HG03025 (cell line): ENCODE measurements at regions not wholly inside any gene's neighbourhood (a gene's known extent, or its start where the extent isn't known, plus 50 kb on each side); places are given as distances from the start of the nearest gene placed in this dataset.
"Not testable (repeated sequence)": the region's sequence is repeated elsewhere in the genome, so short reads cannot be mapped to it uniquely, and the experiment has no call there.

Experiments
- ATAC-seq: cut with Tn5 transposase; IDR thresholded peaks from one replicate; pipeline ENCODE4 v1.9.1; 2021; ENCODE audit warnings: mild to moderate bottlenecking, moderate library complexity; ENCODE audit not compliant: unreplicated experiment, low FRiP score

GRCh38 chr1:234924450-234925355, 203.9 kb downstream of the TOMM20 start:
- no peak for ATAC-seq

DNA sequence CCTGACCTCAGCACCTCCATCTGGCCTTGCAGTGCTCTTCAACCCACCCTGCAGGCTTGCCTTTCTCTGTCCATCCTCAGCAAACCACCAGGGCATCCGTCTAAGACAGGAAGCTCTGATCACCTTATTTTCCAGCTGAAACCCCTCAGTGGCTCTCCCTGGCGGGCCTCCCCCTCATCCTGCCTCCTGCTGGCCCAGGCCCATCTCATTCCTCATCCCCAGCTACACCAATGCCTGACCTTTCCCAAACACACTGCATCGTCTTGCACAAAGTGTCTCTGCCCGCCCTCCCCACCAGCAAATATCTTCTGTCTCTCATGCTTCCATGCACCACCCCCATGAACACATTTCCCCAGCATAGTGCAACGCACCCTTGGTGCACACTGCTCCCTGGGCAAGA, 205.0 kb downstream of the TOMM20 start:
- no peak for ATAC-seq

- ATAC-seq, result no peak
These were observed 205.7 kb downstream of the TOMM20 start for GRCh38 chr1:234922987-234923386.

GRCh38 chr1:234921266-234922062, 207.2 kb downstream of the TOMM20 start:
- ATAC-seq, result no peak

GRCh38 chr1:234920843-234921140, 207.8 kb downstream of the TOMM20 start:
- ATAC-seq, result no peak

DNA sequence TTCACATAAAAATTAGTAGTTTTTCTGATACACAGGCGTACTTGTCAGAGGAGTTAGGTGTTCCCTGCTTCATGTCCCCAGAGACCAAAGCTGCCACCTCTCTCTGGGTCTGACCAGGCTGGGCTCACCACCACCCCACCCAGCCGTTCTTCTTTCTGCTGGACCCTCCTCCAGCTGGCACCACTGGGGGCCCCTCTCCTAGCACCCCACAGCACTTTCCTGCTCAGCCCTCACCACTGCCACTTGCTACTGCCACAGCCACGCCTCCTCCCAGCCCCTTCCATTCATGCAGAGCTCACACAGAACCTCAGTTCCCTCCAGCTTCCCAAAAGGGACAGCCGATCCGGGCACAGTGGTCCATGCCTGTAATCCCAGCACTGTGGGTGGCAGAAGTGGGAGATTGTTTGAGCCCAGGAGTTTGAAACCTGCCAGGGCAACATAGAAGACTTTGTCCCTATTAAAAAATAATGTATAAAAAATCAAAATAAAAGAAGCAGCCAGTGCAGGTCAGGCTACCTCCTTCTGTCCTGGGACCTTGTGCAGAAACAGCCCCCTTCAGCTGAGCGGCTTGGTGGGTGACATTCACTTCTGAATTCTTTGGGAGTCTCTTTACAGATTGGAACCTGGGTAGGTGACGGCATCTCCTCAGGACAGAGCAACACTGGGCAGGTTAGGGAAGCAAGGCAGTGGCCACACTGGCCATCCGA, 208.3 kb downstream of the TOMM20 start:
- ATAC-seq, result no peak

GRCh38 chr1:234918961-234919761, 209.5 kb downstream of the TOMM20 start:
- ATAC-seq, result no peak

- ATAC-seq, result no peak
These were observed 210.3 kb downstream of the TOMM20 start for GRCh38 chr1:234918181-234918841.

DNA sequence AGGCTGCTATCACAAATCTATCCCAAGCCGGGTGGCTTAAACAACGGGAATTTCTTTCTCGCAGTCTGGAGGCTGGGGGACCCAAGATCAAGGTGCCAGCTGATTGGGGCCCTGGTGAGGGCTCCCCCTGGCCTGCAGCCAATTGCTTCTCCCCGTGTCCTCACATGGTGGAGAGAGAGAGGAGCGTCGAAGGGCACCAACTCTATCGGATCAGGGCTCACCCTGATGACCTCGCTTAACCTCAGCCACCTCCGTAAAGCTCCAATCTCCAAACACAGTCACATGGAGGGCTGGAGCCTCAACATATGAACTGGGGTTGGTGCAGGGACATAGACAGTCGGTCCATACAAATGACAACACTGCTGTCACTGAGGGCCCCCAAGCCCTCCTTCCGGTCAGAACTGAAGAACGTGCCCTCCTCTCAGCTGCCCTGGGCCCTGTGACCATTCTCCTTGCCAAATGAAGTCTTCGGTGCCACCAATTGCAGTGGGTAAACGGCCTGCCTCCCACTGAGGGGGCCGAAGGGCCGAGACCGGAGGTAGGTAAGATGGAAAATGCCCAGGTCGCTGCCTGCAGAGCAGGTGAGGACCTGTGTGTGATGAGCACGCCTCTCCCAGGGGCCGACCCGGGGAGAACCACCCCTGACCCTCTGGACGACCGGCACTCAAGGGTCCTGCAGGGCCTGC, 211.0 kb downstream of the TOMM20 start:
- ATAC-seq, result no peak

DNA sequence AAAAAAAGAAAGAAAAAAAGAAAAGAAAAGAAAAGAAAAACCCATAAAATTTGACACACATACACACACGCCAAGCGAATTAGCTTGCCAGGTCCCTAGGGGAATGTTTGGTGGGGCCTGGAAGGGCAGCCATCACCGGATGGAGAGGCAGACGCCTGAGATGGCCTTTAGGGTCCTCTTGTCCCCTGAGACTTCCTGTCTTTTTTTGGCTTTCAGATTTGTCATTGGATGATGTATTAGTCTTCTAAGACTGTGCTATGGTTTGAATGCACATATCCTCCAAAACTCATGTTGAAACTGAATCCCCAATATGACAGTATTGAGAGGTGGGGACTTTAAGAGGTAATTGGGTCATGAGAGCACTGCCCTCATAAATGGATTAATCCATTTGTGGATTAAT, 211.8 kb downstream of the TOMM20 start:
- ATAC-seq, result no peak

DNA sequence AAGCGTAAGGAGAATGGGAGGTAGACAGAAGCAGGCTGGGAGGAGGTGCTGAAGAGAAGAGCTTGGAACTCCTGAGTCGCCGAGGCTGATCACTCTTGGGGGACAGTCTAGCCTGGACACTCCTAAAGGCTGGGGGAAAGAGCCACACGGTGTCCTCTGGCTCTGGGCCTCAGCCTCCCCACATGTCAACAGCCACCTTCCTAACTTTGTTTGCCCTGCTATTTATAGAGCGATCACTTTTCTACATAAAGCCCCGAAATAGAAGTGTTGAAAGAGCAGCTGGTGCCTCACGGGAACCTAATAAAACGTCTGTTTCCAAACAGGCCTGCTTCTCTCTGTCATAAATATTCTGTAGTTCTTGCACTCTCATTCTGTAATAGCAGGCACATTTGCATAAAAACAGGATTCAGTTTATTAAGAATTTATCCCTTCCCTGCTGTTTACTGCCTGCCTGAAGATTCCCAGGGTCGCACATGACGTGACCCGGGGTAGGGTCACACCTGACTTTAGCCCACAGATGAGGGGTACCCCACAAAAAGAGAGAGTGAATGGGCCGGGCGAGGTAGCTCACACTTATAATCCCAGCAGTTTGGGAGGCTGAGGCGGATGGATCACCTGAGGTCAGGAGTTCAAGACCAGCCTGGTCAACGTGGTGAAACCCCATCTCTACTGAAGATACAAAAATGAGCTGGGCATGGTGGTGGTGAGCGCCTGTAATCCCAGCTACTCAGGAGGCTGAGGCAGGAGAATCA, 212.5 kb downstream of the TOMM20 start:
- no peak for ATAC-seq

DNA sequence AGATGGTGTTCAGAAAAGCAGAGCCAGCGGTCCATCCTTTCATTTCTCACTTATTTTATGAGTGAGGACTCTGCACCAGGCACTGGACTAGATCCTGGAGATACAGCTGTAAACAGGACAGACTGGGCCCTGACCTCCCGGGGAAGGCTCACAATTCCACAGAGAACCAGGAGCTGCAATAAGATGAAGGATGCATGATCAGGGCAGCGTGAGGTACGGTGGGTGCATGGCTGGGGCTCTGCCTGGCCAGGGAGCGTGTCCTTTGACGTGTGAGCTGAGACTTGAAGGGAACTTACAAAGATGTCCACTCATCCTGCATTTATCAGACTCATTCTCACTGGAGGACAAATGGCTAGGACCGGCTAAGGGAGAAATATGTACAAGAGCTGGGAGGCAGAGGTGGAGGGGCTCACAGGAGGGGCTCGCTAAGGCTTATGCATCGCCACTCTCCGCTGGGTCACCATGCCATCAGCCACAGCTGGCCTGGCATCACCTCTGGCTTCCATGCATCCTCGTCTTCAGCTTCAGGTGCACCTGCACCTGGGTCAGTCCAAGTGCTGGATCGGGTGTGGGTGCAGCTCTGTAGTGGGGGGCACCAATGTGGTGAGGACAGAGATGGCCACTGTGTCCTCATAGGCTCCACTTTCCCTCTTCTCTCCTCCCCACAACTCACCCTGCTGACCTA, 213.9 kb downstream of the TOMM20 start:
- ATAC-seq, result no peak

- no peak for ATAC-seq
These were observed 214.9 kb downstream of the TOMM20 start for GRCh38 chr1:234913771-234914170.

DNA sequence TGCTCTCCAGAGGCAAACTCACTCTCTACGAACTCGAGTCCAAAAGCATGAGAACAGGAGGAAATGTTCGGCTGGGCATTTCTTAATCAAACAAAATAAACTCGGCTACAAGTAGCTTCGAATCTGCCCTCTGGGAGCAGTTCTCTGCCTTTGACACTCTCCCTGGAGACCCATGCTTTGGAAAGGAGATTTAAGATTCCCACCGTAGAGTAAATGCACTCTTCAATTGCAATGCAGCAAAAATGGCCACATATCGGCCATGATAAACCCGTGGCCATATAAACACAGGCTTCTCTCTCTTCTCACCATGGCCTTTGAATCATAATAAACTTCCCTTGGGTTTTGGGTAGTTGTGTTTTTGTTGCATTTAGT, 215.4 kb downstream of the TOMM20 start:
- no peak for ATAC-seq

GRCh38 chr1:234912548-234913277, 215.9 kb downstream of the TOMM20 start:
- no peak for ATAC-seq

- ATAC-seq, result no peak
These were observed 216.8 kb downstream of the TOMM20 start for GRCh38 chr1:234911787-234912186.

GRCh38 chr1:234911136-234911535, 217.5 kb downstream of the TOMM20 start:
- ATAC-seq, result not testable (repeated sequence)
